Fibroblast of mammary gland (primary cell): ENCODE measurements at regions not wholly inside any gene's neighbourhood (a gene's known extent, or its start where the extent isn't known, plus 50 kb on each side); places are given as distances from the start of the nearest gene placed in this dataset.

Experiments
- DNase-seq: peaks from one replicate; pipeline ENCODE4 v3.0.0-alpha.2; 2010; ENCODE audit warnings: low read depth
- H3K4me3 ChIP-seq: 2 replicates; pipeline ENCODE4 v1.5.1; 2011; ENCODE audit warnings: low read depth, mild to moderate bottlenecking, low read length, moderate library complexity; ENCODE audit not compliant: control insufficient read depth
- CTCF ChIP-seq: conservative IDR thresholded peaks from 2 replicates; pipeline ENCODE4 v1.5.1; 2011; ENCODE audit warnings: low read depth, low read length, inconsistent platforms; ENCODE audit not compliant: control insufficient read depth, insufficient read depth

- no peak for DNase-seq
- no peak overlapping the region for H3K4me3 ChIP-seq
- no peak for TF ChIP-seq CTCF
Observed at GRCh38 chr14:38762426-38762825, 340.6 kb downstream of the SEC23A start.

DNA sequence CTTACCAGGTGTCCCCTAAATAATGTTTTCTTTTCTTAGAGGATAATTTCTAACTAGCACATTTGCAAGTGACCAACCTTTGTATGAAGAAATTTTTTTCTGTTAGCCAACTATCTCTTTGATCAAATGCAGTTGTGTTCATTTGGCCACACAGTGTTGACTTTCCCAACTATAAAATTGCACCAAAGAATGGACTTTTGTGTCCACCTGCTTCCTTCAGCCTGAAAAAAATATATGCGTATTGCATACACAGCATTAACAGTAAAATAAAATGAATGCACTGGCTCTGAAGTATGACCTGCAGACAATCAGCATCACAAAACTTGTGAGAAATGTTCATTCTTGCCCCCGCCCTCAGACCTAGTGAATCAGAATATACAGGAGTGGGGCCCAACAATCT is 342.0 kb downstream of the SEC23A start:
- DNase-seq, result no peak
- no peak overlapping the region for H3K4me3 ChIP-seq
- TF ChIP-seq CTCF, result no peak

DNA sequence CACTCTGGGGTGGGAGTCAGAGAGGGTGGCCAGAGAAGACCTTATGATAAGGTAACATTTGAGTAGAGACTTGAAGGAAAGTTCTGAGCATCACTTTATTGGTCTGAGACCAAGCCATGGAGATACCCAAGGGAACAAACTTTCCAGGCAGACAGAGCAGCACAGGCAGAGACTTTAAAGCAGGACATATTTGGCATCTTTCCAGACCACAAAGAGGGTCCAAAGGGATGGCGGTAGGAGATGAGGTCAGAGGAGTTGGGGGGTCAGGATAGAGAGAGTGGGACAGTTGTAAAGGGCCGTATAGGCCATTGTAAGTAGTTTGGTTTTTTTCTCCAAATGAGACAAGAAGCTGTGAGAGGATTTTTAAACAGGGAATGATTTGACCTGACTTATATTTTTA is 344.4 kb downstream of the SEC23A start:
- TF ChIP-seq CTCF, result no peak
- DNase-seq, result no peak
- no peak overlapping the region for H3K4me3 ChIP-seq

DNA sequence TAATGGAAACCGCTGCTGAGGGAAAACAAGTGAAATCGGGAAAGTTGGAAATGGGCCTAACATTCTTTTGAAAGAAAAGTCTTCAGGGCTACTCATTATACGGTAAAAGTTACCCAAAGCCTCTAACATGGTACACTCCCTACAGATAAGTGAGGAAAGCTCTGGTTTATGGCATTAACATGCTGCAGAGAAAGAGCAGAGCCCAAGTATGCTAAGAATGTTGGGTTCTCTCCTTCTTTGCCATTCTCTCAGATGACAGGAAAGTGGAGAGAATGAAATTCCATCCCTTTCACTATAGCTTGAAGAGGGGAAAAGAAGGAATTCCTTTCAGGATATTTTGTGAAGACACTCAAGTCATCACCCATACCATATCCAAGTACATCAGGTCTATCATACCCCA is 348.0 kb downstream of the SEC23A start:
- H3K4me3 ChIP-seq, result no peak overlapping the region
- no peak for DNase-seq
- TF ChIP-seq CTCF, result no peak

- no peak overlapping the region for H3K4me3 ChIP-seq
- no peak for TF ChIP-seq CTCF
- DNase-seq, result no peak
Observed at GRCh38 chr14:38752750-38753149, 350.3 kb downstream of the SEC23A start.

DNA sequence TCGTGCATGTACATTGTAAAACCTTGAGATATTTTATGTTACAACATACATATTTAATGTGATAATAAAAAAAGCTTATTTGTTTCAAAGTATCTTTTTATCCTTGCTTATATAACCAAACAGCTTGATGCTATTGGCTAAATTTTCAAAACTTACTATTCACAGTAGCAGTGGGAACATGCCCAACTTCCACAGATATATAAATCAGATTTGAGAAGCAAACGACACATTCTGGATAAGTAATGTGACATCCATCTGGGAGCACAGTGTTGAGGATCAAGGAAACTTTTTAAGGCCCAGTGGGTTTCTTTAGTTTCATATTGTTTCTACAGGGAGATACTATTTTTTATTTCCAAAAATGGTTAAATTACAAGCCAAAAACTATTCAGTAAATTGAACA is 350.7 kb downstream of the SEC23A start:
- TF ChIP-seq CTCF, result no peak
- no peak for DNase-seq
- H3K4me3 ChIP-seq, result no peak overlapping the region

DNA sequence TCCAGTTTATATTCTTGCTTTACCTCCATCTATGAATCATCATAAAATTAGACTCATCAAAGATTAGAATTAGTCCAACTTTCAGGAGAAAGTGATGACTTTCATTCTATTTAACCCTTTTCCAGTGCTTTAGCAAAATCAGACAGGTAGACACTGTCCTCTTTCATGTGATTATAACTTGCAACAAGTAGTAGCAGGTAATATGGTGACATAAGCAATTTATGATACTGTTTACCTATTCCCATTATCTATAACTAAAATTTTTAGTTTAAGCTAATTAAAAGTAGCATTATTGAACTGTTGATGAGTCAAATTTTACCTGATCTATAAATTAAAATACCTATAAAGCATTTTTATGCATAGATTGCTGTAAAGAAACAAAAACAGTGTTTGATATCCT is 351.6 kb downstream of the SEC23A start:
- TF ChIP-seq CTCF, result no peak
- DNase-seq, result no peak
- no peak overlapping the region for H3K4me3 ChIP-seq
